Peyer's patch (tissue), 4 donors: ENCODE measurements at regions not wholly inside any gene's neighbourhood (a gene's known extent, or its start where the extent isn't known, plus 50 kb on each side); places are given as distances from the start of the nearest gene placed in this dataset.

ENCODE experiments used
- DNase-seq, 3 donors: peaks; one replicate each; pipeline ENCODE4 v3.0.0-alpha.2; 2017 to 2019
- H3K27ac ChIP-seq, 4 donors: fragments of 200-600 bp; sonication (generic); one replicate each; pipeline ENCODE4 v1.5.1; 2016 to 2019
- H3K27me3 ChIP-seq, 2 donors: fragments of 200-600 bp; sonication (generic); one replicate each; pipeline ENCODE4 v1.5.1; 2019
- H3K36me3 ChIP-seq, 3 donors: fragments of 200-600 bp; sonication (generic); one replicate each; pipeline ENCODE4 v1.5.1; 2016 to 2019
- H3K4me1 ChIP-seq, 4 donors: fragments of 200-600 bp; sonication (generic); one replicate each; pipeline ENCODE4 v1.5.1; 2016 to 2019
- H3K4me3 ChIP-seq, 4 donors: fragments of 200-600 bp; sonication (generic); 1 replicate in 3 of 4; 2 replicates in 1 of 4; pipeline ENCODE4 v1.5.1; 2016 to 2019; ENCODE audit warnings: mild to moderate bottlenecking in 1 of 4
- H3K9me3 ChIP-seq, 4 donors: fragments of 200-600 bp; sonication (generic); one replicate each; pipeline ENCODE4 v1.5.1; 2016 to 2019; ENCODE audit warnings: mild to moderate bottlenecking in 1 of 4
- CTCF ChIP-seq, 6 experiments: fragments of 450-650 bp in 4 of 6; fragments of 200-600 bp in 2 of 6; sonication (generic) in 1 of 6; IDR thresholded peaks; one replicate each; pipeline ENCODE4 v1.5.1; 2017 to 2019; ENCODE audit warnings: antibody characterized with exemption in 6 of 6, mild to moderate bottlenecking in 3 of 6, moderate library complexity in 1 of 6
- POLR2A ChIP-seq, 2 donors: fragments of 450-650 bp; IDR thresholded peaks; one replicate each; pipeline ENCODE4 v1.5.1; 2017; ENCODE audit warnings: antibody characterized with exemption in 2 of 2, mild to moderate bottlenecking in 2 of 2, moderate library complexity in 2 of 2

- Histone ChIP-seq H3K27me3 (no peaks in the 10 kb centered on the region), H3K36me3 (no peaks in the 10 kb centered on the region)
- TF ChIP-seq POLR2A (IDR thresholded peaks at IDR 0.05) (no peak), CTCF (IDR thresholded peaks at IDR 0.05) (no peak)
Observed at GRCh38 chr6:105890521-105891244, 195.5 kb upstream of the PRDM1 start.

DNA sequence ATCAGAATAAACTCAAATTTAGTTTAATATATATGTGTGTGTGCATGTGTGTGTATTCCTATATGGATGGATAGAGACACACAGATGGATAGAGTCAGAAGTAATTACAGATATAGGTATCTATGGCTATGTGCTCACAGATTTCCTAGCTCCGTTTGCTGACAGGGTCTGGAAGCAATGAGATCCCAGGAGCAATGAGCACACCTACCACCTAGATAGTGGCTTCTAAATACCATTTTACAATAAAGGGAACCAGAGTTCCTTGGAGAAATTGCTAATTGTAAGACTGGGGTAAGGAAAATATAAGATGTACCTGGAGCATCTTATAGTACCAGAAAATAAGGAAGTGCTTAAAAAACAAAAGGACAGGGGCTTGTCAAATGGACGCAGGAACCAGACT is 196.2 kb upstream of the PRDM1 start:
- H3K36me3 ChIP-seq, result no peaks in the 10 kb centered on the region
- DNase-seq, result no peak
- H3K4me3 ChIP-seq, result no peak overlapping the region
- no peaks in the 10 kb centered on the region for H3K27me3 ChIP-seq
- no peaks in the 10 kb centered on the region for H3K4me1 ChIP-seq
- no peak overlapping the region for H3K27ac ChIP-seq
- H3K9me3 ChIP-seq, result no peaks in the 10 kb centered on the region
- TF ChIP-seq CTCF (IDR thresholded peaks at IDR 0.05), result no peak
- TF ChIP-seq POLR2A (IDR thresholded peaks at IDR 0.05), result no peak

More at GRCh38 chr6:105890521-105891244, 195.5 kb upstream of the PRDM1 start:
- Histone ChIP-seq H3K27ac (no peak overlapping the region), H3K9me3 (no peaks in the 10 kb centered on the region), H3K4me1 (no peaks in the 10 kb centered on the region), H3K4me3 (no peak overlapping the region)
- no peak for DNase-seq

- Histone ChIP-seq H3K36me3 (no peaks in the 10 kb centered on the region), H3K9me3 (no peaks in the 10 kb centered on the region), H3K27ac (no peak overlapping the region), H3K27me3 (no peaks in the 10 kb centered on the region), H3K4me3 (no peak overlapping the region), H3K4me1 (no peaks in the 10 kb centered on the region)
- DNase-seq, result no peak
- no peak for TF ChIP-seq POLR2A (IDR thresholded peaks at IDR 0.05)
- TF ChIP-seq CTCF (IDR thresholded peaks at IDR 0.05), result no peak
Observed at GRCh38 chr6:105886814-105887544, 199.2 kb upstream of the PRDM1 start.

DNA sequence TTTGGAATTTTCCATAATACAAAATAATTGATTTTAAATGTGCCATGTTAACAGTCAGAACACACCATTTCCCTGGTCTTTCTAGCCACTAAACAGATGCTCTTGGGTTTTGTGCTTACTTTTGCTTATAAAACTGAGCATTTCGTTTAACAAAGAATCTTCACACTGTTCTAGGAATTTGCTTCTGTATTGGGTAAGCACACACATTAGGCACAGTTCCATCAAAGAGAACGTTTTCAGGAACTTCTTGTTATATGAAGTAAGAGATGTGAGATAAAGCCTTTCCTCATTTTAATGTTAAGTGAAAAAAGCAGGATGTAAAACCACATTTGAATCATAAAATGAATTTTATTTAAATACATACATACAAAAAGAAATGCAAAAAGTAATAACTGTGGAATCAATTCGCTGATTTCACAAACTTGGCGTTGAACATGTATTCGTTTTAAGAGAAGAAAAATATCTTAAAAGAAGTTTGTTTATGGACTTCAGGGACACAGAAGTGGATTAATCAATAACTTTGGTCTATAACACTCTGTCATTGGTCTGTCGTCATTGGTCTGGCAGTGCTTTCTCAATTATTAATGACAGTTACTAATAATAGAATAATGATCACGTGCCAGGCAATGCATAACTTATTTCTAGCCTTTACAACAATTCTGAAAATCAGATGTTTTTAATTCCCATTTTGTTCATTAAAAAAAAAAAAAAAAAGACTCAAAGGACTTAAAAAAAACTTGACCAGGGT is 199.9 kb upstream of the PRDM1 start:
- Histone ChIP-seq H3K9me3 (no peaks in the 10 kb centered on the region), H3K4me1 (no peaks in the 10 kb centered on the region), H3K27me3 (no peaks in the 10 kb centered on the region), H3K4me3 (no peak overlapping the region), H3K36me3 (no peaks in the 10 kb centered on the region), H3K27ac (no peak overlapping the region)
- DNase-seq, result no peak
- TF ChIP-seq POLR2A (IDR thresholded peaks at IDR 0.05) (no peak), CTCF (IDR thresholded peaks at IDR 0.05) (no peak)

DNA sequence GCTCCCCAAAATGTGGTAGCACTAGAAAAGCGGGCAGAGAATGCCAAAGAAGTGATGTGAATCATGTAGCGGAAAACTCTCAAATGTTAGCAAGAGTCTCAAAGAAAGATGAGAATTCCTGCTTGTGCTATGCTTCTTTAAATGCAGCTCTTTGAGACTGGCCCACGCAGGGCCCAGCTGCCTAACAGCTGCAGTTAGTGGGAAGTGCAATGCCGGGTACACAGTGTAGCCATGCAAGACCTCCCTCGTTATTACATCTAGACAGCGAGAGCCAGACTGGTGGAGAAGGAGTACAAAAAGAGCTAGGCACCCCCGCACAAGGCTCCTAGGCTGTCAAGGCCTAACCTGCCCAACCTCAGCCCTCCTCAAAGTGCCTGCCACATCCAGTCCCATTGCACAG is 201.7 kb upstream of the PRDM1 start:
- Histone ChIP-seq H3K27me3 (no peaks in the 10 kb centered on the region), H3K27ac (peak overlapping the region in 3 of 4 donors; percentile 30 to 40 (median 34)), H3K4me1 (no peaks in the 10 kb centered on the region), H3K9me3 (no peaks in the 10 kb centered on the region), H3K4me3 (no peak overlapping the region), H3K36me3 (no peaks in the 10 kb centered on the region)
- peak in 1 of 3 donors; percentile 38 for DNase-seq
- TF ChIP-seq CTCF (IDR thresholded peaks at IDR 0.05), result no peak
